SHP77 (cell line): ENCODE measurements at regions not wholly inside any gene's neighbourhood (a gene's known extent, or its start where the extent isn't known, plus 50 kb on each side); places are given as distances from the start of the nearest gene placed in this dataset.
A peak's percentile ranks its signal among the peaks of the same experiment; 100 is the strongest.
"Not testable (repeated sequence)": the region's sequence is repeated elsewhere in the genome, so short reads cannot be mapped to it uniquely, and the experiment has no call there.

ENCODE experiments used
- DNase-seq, 2 experiments: peaks; one replicate each; lab custom pipeline; 2025; lab: John Stamatoyannopoulos, UW

- DNase-seq: no peak
These were observed 86.1 kb downstream of the RAP2A start for GRCh38 chr13:97520061-97520460.

DNA sequence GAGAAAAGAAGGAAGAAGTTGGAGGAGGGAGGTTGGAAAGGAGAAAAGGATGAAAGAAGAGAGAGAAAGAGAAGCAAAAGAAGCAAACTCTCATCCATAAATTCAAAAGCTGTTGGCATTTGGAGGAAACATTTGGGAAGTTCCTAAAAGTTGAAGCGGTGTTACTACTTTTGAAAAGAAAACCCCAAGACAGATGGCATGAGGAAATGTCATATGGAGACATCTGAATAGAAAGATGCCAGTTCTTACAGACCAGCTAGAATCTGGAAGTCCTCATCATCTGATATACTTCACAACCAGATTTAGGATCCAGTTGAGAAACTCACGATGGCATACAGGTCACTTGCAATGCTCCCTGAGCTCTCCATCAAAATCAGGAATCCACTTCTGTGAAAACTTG is 86.9 kb downstream of the RAP2A start:
- no peak for DNase-seq

- peak; percentile 44 to 72 for DNase-seq
These were observed 87.8 kb downstream of the RAP2A start for GRCh38 chr13:97521726-97522125.

DNA sequence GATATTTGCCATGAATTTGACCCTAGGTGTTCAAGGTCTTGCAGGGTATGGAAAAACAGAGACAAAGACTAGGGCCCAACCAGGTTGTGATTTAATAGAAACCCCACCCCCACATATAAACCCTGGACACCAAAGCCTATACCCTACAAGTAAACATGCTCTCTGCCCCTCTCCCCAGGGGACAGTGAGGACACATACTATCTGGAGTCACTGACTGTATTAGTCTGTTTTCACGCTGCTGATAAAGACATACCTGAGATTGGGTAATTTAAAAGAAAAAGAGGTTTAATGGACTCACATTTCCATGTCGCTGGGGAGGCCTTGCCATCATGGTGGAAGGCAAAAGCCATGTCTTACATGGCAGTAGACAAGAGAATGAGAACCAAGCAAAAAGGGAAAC is 88.3 kb downstream of the RAP2A start:
- DNase-seq: no peak

GRCh38 chr13:97526556-97526955 is 92.6 kb downstream of the RAP2A start:
- no peak for DNase-seq

DNA sequence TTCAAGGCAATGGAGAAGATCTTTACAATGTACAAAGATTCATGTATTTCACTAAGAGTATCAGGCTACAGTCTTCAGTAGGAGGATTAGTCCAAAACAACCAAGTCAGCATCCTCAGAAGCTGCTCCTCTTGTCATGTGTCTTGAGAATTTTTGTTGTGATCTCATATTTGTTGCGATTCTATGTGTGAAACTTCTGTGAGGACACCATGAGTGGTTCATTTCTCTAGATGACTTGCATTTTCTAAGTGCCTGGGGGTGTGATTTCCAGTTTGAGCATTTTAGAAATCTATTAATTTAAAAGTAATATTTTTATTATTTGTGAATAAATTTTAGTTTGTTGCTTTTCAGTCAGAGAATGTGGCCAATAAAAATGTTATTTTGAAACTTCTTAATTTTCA is 94.5 kb downstream of the RAP2A start:
- no peak for DNase-seq

DNA sequence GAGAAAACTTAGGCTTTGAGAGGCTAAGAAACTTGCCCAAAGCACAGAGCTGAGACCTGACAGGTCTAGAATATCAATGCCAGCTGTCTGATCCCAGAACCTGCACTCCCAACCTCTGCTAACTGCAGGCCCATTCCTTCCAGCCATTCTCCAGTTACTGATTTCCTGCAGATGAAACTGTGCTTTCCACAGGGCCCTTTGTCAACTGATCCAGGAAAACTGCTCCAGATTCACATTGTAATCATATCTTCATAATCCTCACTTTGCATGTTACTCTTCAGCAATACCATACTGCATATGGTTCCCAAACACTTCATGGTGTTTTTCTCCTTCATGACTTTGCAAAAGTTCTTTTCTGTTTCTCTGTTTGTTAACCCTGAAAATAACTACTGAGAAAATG is 100.6 kb downstream of the RAP2A start:
- DNase-seq: no peak

DNA sequence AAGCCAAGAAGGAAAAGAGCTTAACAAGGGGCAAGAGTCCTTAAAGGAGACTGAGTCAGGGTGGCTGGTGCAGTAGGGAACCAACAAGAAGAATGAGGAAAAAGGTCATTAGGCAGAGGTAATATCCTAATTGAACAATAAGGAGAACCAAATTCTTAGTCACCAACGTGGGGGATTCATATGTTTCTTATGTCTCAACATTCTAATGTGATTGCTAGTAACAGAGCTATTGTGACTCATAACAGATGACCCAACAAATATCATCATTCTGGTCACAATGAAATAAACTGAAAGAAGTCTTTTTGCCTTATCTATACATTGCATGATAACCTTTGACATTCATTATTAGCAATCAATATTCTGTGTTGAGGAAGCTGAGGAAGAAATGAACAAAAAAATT is 101.6 kb downstream of the RAP2A start:
- no peak for DNase-seq

GRCh38 chr13:97537110-97537509 is 103.1 kb downstream of the RAP2A start:
- DNase-seq: no peak

DNA sequence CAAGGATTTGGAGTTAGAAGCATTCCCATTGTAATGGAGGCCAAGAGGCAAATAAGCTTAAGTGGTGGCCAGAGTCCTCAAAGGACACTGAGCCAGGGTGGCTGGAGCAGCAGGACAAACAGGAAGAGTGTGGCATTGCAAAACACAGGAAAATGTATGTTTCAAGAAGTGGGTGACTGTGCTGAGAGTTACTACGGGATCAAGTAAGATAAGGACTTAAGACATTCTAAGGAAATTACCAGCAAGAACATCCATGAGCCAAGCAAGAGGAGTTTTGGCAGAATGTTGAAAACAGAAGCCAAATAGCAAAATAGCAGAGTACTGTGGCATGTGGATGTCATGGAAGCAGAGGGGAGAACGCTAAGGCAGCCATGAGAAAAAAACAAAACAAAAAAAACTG is 104.2 kb downstream of the RAP2A start:
- DNase-seq: no peak

- no peak for DNase-seq
These were observed 106.0 kb downstream of the RAP2A start for GRCh38 chr13:97539651-97540610.

GRCh38 chr13:97540696-97541095 is 106.7 kb downstream of the RAP2A start:
- no peak for DNase-seq

- no peak for DNase-seq
These were observed 108.2 kb downstream of the RAP2A start for GRCh38 chr13:97542102-97542685.

DNA sequence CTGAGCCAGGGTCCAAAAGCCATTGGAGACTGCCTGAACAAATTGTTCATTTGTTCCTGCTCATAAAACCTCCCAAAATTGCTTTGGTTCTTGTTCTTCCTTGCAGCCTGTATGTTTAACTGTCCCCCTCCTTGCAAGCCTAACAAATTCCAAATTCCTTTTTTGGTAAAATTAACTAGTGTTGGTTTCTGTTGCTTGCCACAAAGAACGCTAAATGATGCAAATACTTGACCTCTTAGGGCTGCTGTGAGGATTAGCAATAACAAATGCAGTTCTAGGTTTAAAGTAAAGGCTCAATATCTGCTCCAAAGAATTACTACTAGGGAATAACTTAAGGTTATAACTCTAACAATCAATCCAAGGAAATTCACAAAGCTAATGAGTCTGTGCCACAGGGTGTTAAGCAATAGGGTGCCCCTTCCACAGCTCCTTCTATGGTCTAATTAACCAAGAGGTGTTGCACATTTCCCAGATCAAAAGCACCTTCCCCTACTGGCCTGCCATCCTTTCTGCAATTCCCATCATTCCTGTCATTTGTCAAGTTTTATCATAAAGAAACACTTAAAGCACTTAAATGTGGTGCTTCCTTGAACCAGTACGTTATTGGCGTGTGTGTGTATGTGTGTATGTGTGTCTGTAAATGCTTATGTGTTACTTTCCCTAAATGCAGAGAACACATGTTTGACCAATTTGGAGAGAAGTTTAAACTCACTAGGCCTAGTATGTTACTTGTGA is 110.2 kb downstream of the RAP2A start:
- DNase-seq: no peak

- not testable (repeated sequence) for DNase-seq
These were observed 111.1 kb downstream of the RAP2A start for GRCh38 chr13:97544971-97545499.

- no peak for DNase-seq
These were observed 114.2 kb downstream of the RAP2A start for GRCh38 chr13:97548138-97548537.

DNA sequence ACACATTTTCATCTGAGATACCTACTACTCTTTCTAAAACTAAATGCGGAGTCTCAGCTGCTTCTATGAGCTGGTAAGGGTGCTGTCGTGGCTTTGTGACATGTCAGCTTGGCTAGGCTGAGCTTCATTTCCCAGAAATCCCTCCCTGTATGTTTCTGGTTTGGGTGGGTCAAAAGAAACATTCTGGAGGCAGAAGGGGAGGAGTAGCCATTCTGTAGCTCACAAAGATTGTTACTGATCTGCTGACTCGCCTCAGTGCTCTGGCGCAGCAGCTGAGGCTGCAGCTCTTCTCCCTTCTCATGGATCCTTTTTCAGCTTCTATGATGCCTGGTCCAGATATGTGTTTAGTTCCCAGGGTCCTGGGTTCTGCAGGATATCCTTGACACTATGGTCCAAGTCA is 114.7 kb downstream of the RAP2A start:
- DNase-seq: no peak

DNA sequence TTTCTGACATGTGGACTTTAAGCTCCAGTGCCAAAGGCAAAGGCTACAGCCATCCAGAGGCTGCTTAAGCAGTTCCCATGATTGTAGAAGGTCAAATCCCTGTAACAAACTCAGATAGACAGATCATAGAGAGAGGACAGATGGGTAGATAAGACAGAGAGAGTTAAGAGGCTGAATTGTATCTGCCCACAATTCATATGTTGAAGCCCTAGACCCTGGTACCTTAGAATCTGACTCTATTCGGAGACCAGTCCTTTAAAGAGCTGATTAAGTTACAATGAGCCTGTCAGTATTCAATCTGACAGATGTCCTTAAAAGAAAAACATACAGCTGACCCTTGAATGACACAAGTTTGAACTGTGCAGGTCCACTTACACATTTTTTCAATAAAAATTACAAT is 115.2 kb downstream of the RAP2A start:
- no peak for DNase-seq

DNA sequence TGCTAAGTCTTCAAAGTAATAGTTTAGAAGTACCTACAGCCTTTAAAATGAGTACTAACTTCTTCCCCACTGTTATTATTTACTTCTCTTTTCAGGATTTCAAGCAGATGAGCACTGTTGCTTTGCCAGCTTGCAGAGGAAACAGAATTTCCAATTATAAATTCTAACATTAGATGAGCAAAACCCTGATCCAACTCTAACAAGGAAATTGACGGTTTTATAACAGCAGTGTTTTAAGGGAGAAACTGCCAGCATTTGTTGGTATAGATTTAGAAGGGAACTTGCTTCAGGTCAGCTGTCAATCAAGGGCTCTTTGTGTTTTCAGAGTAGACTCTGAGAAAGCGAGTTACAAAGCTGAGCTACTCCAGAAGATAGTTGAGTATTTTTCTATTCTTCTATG is 120.5 kb downstream of the RAP2A start:
- no peak for DNase-seq

GRCh38 chr13:97555034-97555433 is 121.1 kb downstream of the RAP2A start:
- DNase-seq: no peak

GRCh38 chr13:97559030-97559429 is 125.1 kb downstream of the RAP2A start:
- DNase-seq: no peak

DNA sequence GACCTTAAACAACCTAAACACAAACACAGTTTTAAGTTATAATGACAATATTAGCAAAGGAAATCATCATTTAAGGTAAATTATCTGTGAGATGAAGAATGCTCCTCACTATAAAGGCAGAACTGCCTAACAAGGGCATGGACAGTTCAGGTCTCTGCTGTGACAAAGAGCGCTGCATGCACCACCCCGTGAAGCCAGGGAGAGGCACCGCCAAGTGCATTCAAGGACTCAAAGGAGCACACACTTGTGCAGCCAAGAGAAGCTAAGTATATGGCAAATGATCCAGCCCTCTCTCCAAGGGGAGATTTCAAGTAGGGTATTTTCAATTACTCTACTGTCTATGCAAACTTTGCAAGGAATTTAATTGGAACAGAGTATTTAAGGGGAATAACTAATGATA is 126.0 kb downstream of the RAP2A start:
- no peak for DNase-seq

DNA sequence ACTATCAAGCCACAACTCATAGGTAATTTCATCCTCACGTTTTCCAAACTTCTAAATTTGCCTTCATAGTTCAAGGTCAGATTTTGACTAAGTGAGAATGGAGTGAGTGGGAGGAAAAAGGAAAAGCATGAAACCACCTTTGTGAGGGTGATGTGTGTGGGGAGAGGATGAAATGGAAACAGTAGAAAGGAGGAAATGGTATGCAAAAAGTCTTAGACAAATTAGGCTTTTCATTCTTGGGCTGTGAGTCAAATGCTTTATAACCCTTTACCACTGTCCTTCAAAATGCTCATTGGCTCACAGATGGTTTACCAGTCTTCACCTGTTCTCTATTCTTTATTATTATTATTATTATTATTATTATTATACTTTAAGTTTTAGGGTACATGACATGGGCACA is 127.2 kb downstream of the RAP2A start:
- DNase-seq: no peak
